ENCODE measurements at regions not wholly inside any gene's neighbourhood (a gene's known extent, or its start where the extent isn't known, plus 50 kb on each side); places are given as distances from the start of the nearest gene placed in this dataset.
"Not testable (repeated sequence)": the region's sequence is repeated elsewhere in the genome, so short reads cannot be mapped to it uniquely, and the experiment has no call there.

DNA sequence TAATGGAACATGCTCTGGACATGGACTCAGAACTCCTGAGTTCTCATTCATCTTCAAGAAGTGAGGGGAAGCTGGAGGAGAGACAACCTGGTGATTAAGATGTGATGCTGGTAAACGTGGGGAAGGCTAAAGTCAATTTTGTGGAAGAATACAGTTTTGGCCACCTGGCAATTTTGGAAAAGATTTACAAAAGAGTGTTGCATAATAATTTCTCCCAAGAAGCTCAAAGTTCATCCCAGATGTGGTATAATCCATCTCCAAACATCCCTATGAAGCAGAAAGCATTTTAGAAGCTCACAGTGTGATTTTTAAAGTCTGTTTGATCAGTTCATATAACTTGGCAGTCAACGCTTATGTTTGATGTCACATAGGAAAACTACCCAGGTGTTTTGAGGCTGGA is 208.7 kb downstream of the LMX1A start:
- DNase-seq: no peak

DNA sequence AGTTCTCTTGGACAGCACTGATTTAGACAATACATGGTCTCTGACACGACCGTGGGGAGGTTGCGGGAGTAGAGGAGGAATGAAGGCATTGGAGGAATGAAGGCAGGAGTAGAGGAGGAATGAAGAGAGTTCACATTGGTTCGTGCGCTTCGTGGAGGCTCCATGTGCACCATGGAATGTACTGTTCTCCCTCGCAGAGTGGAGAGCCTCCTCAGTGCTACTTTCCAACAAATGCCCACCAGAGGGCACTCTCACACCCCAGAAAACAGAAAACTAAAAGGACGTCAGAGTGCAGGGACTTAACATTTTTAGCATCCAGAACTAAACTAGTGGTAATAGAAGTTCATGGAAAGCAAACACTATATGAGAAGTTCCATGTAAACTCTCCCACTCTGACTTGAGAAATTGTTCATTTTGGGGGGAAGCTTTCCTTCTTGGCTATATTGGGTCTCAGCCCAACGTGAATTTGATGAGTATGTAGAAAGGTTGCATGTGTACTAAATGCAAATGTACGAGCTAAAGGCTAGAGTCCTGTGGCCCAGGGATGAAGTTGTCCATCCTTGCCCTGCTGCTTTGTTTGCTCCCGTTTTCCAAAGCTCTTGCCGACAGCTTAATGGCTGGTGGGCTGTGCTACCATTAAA is 211.6 kb downstream of the LMX1A start:
- no peak for DNase-seq

- DNase-seq: no peak
These were observed 213.0 kb downstream of the LMX1A start for GRCh38 chr1:165143437-165144065.

DNA sequence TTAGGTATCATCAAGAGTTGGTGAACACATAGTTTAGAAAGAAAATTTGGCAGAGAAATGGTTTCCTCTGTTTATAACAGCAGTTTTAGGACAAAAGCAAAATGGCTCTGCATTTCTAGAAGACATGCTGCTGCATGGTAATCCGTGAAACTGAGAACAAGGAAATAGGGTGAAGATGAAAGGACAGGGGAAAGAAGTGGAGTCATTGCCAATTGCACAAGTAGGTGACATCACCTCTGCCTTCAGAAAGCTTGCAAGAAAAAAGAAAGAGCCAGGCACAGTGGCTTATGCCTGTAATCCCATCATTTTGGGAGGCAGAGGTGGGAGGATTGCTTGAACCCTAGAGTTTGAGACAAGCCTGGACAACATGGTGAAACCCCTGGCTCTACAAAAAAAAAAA is 217.6 kb downstream of the LMX1A start:
- DNase-seq: no peak

DNA sequence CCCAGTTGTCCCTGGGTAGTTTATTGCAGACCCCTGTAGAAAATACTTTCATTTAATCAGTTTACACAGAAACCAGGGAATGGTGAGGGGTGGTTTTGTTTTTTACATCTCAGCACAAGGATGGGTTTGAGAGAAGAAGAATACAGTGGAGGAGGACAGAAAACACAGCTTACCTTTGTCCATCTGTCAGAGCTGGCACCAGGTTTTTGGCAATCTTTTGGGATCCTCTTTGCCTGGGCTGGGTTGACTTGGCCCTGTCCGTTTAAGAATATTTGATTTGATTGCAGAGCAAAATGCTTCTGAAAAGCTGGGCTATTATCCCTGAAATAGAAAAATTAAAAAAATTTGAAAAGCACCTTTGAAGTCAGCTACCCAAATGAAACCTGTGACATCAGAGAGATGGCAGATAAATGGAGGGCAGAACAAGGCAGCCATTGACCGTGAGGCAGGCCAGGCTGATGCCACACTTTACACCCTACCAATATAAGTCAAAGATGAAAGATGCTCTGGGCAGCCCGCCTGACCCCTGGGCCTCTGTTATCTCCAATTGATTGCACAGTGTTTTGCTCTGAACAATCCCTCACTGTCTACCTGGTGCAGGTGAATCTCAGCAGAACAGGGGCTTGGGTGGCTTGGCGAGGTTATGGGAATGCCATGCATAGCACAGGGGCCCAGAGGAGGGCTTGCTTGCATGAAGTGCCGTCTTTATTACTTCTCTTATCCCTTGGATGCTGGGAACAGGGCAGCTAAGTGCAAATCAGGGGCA is 218.8 kb downstream of the LMX1A start:
- no peak for DNase-seq

DNA sequence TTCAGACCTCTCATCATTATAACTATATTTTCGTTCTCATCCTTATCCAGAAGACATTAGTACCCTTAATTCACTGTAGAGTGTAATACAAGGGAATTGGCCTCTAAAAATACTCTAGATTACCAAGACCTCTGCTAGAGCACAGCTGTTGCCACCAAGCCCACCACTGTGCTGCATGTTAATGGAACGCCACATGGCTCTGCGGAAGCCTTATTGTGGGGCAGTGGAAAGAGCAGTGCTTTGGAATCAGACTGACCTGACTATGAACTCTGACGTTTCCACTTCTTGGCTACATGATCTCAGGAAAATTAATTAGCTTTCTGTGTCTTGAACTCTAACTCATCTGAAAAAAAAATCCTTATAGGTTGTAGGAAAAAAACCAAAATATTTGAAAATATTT is 222.1 kb downstream of the LMX1A start:
- no peak for DNase-seq

DNA sequence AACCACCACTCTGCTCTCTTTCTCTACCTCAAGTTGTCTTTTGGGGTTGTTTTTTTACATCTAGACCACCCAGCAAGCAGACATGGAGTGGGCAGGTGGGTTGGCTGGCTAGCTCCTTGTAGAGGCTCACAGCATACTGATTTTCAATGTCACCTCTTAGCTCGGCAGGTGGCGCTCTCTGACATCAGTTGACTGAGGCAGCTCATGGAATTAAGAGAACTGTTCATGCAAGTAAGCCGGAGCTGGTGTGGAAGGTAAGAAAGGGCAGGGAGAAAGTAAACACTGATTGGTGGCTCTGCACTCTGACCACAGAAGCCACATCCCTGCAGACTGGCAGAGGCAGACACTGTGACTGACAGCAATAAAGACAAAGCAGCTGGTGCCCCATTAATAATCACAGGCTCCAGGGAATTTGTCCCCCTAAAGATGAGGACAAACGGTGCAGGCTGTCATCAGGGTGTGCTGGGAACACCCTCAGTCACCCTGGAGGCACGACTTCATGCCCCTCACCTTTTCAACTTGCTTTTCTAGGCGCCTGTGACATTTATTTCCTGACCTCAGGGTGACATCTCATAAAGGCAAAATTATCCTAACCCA is 226.8 kb downstream of the LMX1A start:
- DNase-seq: no peak

DNA sequence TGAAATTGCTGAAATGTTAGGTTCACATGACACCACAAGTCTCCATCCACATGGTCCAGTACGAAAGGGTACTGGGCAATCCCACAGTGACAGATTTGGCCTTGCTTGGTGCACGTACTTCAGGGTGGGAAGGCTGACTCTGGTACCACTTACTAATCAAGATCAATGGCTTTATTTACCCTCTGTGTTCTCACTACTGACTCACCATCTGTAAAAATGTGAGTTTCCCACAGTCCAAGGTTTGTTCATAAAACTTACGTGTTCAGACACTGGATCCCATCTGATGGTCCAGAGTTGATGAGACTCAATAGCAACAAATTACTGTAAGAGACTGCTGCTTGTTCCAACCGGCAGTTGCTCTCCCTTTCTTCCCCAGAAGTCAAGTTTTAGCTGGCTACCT is 231.7 kb downstream of the LMX1A start:
- DNase-seq: no peak

DNA sequence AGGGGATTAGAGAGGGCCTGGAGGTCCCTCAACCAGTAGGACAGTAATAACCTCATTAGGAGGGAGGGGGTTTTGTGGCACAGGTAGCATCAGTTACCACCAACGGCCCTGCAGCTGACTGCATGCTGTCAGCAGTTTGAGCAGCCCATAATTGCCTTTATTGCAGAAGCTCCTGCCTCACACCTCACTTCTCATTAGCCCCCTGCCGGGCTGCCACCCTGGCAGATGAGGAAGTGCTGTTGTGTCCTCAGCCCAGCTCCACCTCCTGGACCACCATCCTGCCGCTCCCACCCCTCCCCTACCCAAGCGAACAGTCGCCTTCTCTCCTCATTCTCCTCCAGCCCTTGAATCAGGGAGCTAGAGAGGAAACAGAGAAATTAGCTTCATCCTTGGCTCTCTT is 237.4 kb downstream of the LMX1A start:
- DNase-seq: no peak

DNA sequence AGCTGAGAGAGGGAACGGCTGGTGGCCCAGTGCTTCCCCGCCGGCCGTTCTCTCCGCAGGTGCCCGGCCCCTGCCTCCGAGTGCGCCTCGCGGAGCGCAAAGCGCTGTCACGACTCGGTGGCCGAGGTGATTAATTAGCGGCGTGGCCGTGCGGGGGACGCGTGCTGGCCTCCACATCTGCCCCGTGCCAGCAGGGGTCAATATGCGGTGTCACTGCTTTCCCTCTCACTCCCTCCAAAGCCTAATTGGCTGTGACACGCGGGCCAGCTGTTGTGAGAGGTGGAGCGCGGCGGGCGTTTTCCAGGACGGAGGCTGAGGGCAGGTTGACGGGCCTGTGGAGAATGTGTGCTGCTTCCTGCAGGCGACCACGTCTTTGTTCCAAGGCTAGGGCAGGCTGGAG is 239.0 kb downstream of the LMX1A start:
- no peak for DNase-seq

DNA sequence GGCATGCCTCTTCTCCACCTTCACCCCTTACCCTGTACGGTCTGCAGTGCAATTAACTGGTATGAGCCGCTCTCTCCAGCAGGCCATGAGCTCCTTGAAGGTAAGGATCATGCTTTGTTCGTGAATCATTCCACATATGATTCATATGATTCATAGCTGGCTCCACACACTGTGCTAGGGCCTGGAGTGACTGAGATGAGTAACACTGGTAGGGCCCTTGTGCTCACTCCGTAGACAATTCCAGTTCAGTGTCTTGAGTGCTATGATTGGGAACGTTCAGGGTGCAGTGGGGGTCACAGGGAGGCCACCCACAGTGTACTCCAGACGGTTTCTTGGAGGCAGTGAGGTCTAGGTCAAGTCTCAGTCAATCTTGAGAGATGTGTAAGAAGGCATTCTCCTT is 239.8 kb downstream of the LMX1A start:
- DNase-seq: peak; percentile 22

DNA sequence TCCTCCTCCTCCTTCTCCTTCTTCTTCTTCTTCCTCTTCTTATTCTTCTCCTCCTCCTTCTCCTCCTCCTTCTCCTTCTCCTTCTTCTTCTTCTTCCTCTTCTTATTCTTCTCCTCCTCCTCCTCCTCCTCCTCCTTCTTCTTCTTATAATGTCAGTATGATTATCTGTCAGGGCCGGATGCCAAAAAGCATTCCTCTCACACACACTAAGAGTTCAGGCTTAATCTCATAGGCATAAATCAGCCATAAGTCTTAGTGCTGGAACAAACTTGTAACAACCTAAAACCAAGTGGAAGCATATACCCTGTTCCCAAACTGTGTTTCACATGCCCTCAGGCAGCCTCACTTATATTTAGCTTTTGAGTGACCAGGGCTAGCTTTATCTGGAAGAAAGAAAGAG is 240.3 kb downstream of the LMX1A start:
- no peak for DNase-seq

GRCh38 chr1:165114889-165115285 is 241.6 kb downstream of the LMX1A start:
- no peak for DNase-seq

DNA sequence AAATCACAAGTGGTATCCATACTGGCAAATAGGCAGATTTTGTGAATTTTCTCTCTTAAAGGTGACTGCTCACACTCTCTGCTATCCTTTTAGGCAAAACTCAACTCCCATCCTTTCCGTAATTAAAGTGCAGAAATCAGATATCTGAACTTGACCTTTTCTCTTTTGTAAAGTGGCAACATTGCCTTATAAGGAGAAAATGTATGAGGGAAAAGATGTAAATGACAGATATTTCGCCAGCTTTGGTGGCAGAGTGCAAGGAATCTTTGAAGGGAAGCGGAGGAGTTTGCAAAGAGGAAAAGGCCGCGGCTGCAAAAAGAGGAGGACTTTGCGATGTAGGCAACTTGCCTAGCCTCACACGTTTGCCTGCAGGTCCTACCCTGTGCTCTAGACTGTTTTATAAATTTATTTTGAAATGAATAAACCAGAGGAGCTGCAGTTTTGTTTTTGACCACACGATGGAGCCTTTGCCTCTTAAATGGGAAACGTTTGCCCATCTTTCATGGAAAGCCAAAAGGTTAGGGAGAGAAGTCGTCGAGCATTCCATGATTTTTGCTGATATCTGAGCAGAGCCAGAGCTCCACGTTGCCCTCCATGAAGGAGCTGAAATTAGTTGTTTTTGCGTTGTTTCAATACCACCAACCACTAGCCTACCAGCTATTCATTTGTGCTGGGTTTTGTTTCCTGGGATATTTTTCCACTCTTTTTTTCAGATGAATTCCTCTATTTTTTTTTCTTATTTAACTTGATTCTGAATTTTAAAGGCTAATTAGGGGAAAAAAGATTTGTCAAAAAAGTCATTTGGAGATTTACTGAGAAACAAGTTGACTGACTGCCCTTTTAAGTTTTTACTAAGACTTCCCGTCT is 242.3 kb downstream of the LMX1A start:
- DNase-seq: no peak

- DNase-seq: no peak
These were observed 244.3 kb downstream of the LMX1A start for GRCh38 chr1:165112260-165112659.

DNA sequence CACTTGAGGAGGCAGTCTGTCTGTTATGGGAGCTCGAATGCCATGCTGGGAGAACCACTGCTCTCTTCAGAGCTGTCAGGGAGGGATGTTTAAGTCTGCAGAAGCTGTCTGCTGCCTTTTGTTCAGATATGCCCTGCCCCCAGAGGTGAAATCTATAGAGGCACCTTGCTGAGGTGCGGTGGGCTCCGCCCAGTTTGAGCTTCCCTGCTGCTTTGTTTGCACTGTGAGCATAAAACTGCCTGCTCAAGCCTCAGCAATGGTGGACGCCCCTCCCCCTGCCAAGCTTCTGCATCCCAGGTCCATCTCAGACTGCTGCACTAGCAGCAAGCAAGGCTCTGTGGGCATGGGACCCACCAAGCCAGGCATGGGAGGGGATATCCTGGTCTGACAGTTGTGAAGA is 247.5 kb downstream of the LMX1A start:
- DNase-seq: no peak

- DNase-seq: not testable (repeated sequence)
These were observed 263.9 kb downstream of the LMX1A start for GRCh38 chr1:165092542-165093162.

DNA sequence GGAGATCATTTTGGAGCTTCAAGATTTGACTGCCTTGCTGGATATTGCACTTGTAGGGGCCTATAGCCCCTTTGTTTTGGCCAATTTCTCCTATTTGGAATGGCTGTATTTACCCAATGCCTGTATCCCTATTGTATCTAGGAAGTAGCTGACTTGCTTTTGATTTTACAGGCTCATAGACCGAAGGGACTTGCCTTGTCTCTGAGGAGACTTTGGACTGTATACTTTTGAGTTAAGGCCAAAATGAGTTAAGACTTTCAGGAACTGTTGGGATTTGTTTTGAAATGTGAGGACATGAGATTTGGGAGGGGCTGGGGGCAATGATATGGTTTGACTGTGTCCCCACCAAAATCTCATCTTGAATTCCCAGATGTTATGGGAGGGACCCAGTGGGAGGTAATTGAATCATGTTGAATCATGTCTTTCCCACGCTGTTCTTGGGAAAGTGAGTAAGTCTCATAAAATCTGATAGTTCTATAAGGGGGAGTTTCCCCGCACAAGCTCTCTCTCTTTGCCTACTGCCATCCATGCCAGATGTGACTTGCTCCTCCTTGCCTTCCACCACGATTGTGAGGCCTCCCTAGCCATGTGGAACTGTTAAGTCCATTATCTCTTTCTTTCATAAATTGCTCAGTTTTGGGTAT is 276.1 kb downstream of the LMX1A start:
- DNase-seq: no peak

DNA sequence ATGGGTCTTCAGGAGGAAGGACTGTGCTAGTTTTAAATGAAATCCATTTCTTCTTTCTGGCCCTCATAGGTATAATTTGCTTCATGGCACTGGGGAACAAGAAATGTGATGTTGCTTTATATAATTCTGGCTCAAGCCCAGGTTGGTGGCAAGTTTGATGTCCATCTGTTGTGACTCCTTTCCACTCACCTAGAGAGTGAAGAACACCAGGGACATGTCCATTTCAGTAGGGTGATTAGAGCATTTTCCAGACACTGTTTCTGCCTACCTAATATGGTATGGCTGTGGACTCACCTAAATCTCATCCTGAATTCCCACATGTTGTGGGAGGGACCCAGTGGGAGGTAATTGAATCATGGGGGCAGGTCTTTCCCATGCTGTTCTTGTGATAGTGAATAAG is 278.1 kb downstream of the LMX1A start:
- no peak for DNase-seq

DNA sequence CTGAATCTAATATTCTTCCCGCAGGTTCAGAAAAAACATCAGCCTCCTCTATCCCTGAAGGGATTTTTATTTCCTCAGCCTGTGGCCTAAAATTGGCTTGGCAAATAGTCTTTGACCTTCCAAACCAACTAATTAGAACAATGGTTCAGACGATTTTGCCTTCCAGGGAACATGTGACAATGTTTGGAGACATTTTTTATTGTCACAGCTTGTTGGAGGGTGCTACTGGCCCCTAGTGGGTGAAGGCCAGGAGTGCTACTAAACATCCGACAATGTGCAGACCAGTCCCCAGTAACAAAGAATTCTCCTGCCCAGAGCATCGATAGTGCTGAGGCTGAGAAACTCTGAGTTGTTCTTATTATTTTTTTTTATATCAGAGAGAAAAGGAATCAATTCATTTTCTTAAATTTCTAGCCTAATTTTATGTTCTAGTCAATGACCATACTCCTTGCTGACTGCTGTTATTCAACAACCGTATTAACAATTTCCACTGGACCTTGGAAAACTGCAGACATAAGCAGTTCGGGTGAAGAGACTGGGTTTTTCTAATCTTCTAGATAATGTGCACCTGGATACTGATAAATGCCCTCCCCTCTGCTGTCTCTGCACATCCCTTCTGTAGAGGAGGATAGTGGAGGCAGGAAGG is 280.7 kb downstream of the LMX1A start:
- no peak for DNase-seq

Data from GOT3 (cell line).